GM21423 (cell line): ENCODE measurements at regions not wholly inside any gene's neighbourhood (a gene's known extent, or its start where the extent isn't known, plus 50 kb on each side); places are given as distances from the start of the nearest gene placed in this dataset.

Experiments used
- ATAC-seq: cut with Tn5 transposase; IDR thresholded peaks from one replicate; pipeline ENCODE4 v1.9.1; 2021; ENCODE audit warnings: mild to moderate bottlenecking, moderate library complexity; ENCODE audit not compliant: unreplicated experiment

DNA sequence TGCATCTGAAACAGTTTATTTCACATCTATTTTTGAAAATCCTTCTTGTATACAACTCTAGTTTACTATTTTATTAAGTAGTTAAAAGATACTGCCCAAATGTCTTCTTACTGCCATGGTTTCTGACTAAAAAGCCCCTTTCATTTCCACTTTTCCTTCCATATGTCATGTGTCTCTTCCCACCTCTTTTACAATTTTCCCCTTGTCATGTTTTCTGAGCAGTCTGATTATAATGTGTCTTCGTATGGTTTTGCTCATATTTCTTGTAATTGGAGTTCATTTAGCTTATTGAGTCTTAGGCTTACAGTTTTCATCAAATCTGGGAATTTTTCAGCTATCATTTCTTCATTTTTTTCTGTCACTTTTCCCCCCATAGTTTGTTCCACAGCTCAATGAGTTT, 813.9 kb upstream of the GYPC start:
- ATAC-seq, result no peak

DNA sequence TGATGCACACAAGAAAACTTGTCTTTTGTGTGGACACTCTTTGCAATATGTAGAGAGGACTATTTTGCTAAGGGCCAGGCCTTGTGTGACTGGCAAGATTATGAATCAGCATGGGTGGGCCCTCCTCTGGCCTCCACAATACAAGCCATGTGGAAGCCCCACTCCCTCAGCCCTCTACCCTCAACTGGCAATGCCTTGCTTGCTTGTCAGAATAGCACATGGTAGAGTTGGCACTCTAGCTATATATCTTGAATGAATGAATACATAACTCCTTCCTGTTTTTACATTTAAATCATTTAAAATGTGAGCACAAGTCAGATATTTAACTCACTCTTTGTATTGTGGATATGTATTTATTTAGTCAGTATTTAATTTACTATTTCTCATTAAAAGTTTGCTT, 805.4 kb upstream of the GYPC start:
- no peak for ATAC-seq

DNA sequence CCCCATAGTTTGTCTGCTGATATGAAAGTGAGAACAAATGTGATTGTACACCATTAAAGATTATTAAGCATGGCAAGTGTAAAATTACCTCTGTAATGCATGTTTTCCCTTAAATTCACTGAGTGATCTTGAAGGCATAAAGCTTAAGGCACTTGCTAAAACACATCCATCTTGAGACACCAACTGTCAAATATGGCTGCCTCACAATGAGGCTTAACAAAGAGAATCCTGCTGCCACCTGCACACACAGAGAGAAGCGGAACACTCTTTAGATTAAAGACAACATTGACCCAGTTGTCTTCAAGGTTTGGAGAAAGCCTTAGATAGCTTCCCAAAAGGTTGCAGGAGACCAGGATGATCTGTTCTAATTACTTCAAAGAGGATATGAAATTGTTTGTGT, 803.6 kb upstream of the GYPC start:
- ATAC-seq, result no peak

DNA sequence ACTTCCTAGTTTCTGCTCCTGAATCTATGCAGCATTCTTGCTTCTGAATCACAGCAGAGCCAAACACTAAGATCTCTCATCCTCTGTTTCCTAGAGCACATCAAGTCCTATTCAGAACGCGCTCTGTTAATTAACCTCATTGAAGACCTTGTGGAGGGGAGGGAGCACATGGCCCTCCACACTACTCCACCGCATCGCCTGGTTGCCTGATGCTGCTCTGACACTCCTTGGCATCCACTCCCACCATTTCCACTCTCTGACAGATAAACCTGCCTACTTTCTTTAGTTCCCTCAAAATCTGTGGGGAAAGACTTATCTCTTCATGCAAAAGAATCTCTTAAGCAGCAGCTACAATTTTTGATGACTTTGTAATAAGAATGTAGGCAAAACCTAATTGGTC, 802.3 kb upstream of the GYPC start:
- no peak for ATAC-seq

DNA sequence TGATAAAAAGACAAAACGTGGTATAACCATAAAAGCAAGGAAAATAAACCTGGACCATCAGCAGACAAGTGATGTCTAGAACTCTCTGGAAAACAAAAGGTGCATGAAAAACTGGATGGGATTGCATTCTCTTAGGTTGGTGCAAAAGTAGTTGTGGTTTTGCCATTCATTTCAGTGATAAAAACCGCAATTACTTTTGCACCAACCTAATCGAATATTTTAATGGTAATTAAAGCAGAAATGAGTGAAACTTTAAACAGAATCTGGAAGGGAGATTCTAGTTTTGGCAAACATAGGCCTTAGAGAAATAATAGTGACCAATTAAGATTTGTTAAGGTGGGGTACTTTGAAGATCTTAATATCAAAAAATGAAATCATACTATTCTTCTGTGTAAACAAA, 800.8 kb upstream of the GYPC start:
- ATAC-seq, result no peak

DNA sequence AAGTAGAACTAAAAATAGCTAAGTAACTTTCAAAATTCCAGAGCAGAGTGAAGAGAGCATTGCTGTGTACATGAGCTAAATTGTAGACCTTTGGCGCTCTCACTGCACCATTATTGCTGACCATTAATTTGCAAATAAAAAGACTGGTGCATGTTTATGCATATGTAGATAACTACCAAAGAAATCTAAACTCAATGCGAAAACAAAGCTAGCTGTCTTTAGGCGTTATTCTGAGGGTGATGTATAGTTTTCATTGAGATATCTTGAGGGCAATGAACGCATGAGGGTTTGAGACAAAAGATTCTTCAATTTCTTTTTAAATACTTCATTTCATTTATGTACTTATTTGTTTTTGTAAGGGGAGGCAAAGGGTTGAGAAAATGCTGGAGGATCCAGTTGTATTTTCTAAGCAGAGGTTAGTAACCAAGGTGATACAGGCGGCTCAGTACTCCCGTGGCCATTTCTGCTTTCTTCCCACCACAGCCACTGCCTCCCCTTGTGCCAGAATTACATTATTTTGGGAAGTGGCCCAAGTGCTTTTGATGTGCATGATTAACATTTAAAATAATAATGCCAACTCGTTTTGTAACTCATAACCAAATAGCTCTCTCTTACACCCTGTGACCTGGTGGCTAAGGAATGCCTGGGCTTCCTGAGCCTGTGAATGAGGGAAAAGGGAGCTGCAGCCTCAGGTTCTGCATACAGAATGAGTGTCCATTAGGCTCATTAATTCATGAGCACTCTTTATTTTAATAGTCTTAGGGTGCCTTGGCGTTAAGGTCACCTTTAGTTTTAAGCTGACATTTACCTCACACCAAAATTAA, 797.8 kb upstream of the GYPC start:
- ATAC-seq, result no peak

DNA sequence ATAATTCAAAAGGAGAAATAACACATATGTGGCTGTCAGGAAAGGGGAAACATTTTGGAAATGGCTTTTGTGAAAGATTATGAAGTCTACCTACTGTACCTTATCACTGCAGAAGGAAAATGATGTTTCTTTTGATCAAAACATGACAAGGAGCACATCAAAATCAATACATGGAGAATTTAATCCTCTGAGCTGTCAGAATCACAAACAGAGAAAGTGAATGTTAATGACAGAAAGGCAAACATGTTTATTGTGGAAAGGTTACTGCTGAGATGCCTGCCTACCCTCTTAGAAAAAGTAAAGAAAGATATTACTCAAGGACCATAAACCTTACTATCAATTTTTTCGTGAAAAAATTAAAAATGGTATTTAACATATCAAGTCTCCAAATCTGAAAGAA, 794.5 kb upstream of the GYPC start:
- ATAC-seq, result no peak

DNA sequence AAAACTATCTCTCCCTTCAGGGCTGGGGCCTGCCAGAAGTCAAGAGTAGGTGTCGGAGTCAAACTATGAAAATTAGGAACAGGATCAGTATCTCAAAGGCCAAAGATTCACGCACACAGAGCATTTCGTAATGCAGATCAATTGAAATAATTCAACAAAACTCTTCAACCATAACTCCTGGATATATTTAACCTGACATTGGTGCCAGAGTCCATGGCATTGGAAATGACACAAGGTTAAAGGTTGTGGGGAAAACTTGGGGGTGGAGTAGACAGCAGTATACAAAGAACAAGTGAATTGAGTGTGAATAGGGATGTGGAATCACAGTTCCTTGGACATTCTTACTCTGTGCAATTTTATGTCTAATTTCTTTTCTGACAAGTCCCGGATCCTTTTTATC, 788.0 kb upstream of the GYPC start:
- ATAC-seq, result no peak

DNA sequence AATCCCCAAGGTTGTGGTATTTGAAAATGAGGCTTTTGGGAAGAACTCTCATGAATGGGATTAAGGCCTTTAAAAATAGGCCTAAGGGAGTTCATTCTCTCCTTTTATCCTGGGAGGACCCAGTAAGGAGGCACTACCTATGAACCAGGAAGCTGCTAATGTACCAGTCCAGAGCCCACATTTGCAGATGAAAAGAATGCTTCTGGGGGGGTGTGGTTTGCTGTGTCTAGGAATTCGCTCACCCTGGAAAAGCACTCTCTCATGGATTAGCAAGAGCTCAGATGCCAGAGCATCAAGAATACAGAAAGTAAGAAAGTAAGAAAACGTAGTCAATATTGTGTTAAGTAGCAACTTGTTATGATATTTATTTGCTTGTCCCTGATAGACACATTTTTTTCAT, 785.7 kb upstream of the GYPC start:
- no peak for ATAC-seq

DNA sequence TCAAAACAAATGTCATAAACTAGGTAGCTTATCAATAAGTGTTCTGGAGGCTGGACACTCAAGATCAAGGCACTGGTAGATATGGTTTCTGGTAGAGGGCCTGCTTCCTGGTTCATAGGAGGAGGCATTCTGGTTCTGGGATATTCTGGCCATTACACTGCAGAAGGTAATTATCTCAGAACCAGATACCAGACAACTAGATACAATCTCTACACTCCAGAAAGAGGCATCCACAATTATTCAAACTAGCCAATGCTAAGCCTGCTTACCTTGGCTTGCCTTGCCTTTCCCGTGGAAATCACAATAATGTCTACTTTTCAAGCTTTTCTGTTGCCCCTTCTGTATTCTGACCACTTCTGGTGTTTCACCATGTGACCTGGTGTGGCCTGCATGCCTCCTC, 785.2 kb upstream of the GYPC start:
- ATAC-seq, result no peak

DNA sequence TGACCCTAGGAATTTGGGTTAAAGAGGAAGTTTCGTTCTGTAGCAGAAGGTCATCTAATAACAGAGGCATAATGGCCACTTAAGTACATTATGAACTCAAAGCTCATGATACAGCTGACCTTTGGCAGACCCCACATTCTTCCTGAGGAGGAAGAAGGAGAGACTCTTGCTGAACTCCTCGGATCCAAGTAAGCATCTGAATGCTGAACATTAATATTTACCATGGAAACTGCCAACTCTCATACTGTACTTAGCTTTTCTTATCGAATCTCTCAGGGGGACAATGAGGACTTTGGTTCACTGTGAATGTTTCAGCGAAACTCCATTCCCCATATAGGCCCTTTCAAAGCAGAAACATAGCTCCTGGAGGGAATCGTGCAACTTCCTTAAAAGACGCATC, 781.4 kb upstream of the GYPC start:
- ATAC-seq, result no peak

DNA sequence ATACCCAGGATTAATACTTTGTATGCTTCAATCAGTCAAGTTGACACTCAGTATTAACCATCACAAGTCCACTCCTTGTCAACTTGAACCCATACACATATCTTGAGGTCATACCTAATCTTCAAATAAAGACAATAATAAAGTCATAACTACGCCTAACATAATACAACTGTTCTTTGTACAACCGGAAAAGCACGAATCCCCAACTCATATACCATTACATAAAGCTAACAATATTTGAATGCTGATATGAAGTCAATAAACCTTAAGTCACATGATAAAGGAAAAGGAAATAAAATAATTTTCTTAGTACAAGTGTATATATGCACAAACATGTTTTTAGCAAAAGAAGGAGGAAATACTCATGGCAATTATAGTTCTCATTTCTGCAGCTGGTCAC, 770.6 kb upstream of the GYPC start:
- ATAC-seq, result no peak

DNA sequence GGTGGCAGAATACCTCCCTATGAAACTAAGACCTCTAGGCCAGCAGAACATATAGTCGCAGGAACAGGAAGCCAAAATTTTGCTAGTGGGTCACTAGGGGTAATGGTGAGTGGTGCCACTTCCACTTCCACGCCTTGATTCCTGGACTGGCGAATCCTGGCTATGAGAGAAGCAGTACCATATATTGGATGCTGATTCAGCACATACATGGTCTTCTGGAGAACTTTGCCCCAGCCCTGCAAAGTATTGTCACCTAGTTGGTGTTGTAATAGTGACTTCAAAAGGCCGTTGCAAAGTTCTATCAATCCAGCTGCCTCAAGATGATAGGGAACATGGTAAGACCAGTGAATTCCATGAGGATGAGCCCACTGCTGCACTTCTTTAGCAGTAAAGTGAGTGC, 769.8 kb upstream of the GYPC start:
- no peak for ATAC-seq

DNA sequence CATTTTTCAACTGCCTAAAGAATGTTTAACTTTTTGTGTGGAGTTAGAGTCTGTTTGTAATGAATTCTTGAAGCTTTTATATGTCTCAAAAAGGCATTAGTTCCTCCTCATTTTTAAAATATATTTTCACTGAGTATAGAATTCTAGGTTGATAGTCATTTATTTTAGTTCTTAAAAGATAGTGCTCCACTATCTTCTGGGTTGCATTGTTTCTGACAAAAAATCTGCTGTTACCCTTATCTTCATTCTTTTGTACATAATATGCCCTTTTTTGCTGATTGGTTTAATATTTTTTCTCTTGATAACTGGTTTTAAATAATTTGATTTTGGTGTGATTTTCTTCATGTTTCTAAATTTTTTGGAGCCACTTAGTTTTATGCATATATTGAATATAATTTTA, 754.7 kb upstream of the GYPC start:
- ATAC-seq, result no peak

DNA sequence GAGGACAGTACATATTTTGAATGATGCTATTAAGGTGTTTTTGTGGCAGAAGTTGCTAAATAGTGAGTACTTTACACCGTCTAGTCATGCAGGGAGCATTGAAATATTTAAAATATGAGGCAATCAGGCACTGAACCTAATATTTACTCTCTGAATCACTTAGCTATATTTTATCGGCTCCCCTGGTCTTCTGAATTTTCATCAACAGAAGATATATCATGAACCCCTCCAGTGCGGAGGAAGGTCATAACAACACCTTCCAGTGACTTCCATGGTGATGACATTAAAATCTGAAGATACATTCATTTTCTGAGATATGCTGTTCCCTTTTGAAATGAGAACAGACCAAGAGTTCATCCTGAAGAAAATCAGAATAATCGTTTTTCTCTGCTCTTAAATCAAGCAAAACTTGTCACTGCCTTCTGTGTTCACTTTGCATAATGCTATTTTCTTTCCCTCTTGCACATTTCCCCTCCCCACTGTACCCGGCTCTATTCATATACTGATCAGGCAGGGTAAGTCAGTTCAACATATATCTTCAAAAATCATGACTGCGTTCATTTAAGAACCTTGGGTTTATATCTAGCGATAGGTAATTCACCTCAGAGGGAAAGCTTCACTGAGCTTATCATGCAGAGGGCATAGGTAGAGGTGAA, 729.9 kb upstream of the GYPC start:
- no peak for ATAC-seq

DNA sequence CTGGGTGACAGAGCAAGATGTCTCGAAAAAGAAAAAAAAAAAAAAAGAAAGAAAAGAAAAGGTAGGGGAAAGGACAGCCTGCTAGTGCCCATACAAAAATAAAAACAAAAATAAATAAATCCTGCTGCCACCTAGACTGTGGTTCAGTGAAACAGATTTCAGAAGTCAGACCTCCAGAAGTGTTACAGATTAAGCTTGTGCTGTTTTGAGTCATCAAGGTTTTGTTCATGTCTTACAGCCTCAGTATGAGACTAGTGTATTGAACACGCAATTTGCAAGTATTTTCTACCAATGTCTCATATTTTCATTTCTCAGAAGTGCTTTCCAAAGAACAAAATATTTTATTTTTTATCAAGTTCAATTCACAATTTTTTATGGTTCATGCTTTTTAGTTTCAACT, 720.4 kb upstream of the GYPC start:
- no peak for ATAC-seq

DNA sequence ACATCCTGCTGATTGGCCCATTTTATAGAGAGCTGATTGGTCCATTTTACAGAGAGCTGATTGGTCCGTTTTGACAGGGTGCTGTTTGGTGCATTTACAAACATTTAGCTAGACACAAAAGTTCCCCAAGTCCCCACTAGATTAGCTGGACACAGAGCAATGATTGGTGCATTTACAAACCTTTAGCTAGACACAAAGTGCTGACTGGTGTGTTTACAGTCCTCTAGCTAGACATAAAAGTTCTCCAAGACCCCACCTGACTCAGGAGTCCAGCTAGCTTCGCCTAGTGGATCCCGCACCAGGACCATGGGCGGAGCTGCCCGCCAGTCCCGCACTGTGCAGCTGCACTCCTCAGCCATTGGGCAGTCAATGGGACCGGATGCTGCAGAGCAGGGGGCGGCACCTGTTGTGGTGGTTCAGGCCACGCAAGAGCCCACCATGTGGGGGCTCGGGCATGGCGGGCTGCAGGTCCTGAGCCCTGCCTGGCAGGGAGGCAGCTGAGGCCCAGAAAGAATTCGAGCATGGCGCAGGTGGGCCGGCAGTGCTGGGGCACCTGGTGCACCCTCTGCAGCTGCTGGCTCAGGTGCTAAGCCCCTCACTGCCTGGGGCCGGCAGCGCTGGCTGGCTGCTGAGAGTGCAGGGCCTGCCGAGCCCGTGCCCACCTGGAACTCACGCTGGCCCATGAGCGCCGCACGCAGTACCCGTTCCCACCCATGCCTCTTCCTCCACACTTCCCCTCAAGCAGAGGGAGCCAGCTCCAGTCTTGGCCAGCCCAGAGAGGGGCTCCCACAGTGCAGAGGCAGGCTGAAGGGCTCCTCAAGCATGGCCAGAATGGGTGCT, 713.2 kb upstream of the GYPC start:
- no peak for ATAC-seq

DNA sequence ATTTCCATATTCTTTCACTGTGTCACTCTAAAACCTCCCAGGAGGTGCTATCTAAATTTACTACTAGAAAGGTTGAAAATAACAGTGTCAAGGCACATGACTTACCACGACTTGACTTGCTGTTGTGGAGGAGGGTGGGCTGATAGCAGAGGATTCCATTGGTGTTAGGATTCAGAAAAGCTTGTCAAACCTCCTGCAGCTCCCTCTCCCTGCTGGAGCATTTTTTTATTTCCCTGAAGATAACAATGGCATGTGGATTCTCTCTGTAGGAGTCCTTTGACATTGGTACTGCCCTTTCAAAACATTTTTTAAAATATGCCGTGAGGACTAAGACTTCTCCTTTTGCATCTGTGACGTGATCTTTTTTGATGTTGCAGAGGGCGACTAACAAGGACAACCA, 696.9 kb upstream of the GYPC start:
- no peak for ATAC-seq

DNA sequence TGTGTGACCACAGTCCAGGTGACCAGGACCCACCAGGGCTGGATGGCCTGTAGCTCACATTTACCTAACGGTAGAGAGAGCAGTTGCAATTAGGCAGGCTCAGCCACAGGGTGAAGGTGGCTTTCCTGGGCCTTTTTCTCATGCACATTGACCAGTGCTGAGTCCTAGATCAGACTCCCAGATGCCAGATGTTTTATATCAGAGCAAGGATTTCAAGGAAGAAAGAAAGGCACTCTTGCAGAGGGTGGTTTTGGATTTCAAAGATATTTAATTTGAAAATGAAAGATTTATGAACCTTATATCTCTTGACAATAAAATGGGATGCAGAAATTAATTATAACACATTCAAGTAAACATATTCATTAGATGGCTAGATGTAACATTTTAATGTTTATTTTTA, 694.2 kb upstream of the GYPC start:
- ATAC-seq, result no peak

DNA sequence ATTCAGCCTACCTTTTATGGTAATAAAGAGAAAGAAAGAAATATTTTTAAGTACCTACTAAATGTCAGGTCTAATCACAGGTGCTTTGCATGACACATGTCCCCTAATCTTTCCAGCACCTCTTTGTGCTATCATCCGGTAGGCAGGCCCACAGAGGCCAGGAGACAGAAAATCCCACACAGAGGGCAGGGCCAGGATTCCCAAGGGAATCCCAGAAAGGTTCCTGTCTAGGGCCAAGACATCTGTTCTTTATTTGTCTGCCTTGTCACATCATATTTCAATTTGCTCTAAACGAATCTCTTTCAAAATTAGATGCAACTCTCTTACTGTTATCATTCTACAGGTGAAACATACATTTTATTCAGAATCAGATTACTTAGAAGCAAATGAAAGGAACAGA, 676.1 kb upstream of the GYPC start:
- no peak for ATAC-seq

DNA sequence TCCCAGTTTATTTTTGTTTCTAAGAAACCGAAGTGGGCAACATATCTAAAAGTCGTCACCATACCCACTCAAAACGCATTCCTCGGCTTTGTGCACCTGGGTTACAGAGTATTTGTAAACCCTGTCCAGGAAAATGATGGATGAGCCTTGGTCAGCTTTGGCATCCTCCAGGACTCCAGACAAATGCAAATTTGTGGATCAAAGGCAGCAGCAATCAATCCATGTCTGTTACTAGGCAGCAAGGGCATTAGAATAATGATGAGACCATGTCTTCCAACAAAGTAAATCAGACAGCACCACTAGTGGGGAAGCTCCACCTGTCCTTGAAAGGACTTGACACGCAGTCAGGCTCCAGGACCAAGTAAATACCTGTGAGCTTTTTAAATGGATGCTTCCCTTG, 672.6 kb upstream of the GYPC start:
- no peak for ATAC-seq

DNA sequence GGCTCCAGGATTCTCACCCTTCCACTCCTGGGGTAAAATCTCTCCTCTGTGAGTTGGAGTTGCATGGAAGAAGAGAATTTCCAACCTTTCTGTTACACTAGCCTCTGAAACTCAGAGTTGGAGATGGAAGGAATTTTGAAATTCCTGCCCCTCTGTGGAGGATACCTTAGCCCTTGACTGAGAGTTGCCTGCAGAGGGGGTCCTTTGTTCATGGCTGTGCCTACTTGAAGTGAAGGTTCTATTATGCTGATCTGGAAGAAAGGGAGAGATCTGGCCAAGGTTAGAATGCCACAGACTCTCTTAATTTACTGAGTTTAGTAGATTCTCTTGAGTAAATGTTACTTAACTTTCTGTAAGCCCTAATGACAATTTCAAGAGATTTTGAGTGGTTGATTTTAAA, 626.6 kb upstream of the GYPC start:
- ATAC-seq, result no peak
